Lung (tissue), 11 donors: ENCODE measurements at regions not wholly inside any gene's neighbourhood (a gene's known extent, or its start where the extent isn't known, plus 50 kb on each side); places are given as distances from the start of the nearest gene placed in this dataset.
A peak's percentile ranks its signal among the peaks of the same experiment; 100 is the strongest.

ENCODE experiments used
- ATAC-seq: fragments of 200-7000 bp; cut with Tn5 transposase; one replicate; pipeline ENCODE4 v1.9.1; 2020; ENCODE audit warnings: moderate number of reproducible peaks; ENCODE audit not compliant: insufficient read depth, low FRiP score
- DNase-seq, 3 donors: peaks; one replicate each; pipeline ENCODE4 v3.0.0-alpha.2; 2013 to 2017
- H3K27ac ChIP-seq, 2 donors: one replicate each; pipeline ENCODE4 v1.5.1; 2013; ENCODE audit warnings: mild to moderate bottlenecking in 2 of 2, moderate library complexity in 2 of 2, control low read depth in 1 of 2, inconsistent platforms in 1 of 2, low read depth in 1 of 2, low read length in 1 of 2
- H3K27me3 ChIP-seq, 3 donors: one replicate each; pipeline ENCODE4 v1.5.1; 2013; ENCODE audit warnings: low read length in 2 of 3; ENCODE audit not compliant: control insufficient read depth in 3 of 3, insufficient read depth in 3 of 3
- H3K36me3 ChIP-seq, 4 donors: one replicate each; pipeline ENCODE4 v1.5.1; 2013; ENCODE audit warnings: low read length in 4 of 4, mild to moderate bottlenecking in 1 of 4, moderate library complexity in 1 of 4; ENCODE audit not compliant: control insufficient read depth in 4 of 4, insufficient read depth in 4 of 4
- H3K4me1 ChIP-seq, 5 donors: one replicate each; pipeline ENCODE4 v1.5.1; 2013; ENCODE audit warnings: low read length in 5 of 5, mild to moderate bottlenecking in 2 of 5, moderate library complexity in 1 of 5; ENCODE audit not compliant: control insufficient read depth in 5 of 5, insufficient read depth in 5 of 5
- H3K4me3 ChIP-seq: one replicate; pipeline ENCODE4 v1.5.1; 2013; ENCODE audit warnings: mild to moderate bottlenecking, control low read depth, moderate library complexity
- H3K9ac ChIP-seq, 2 donors: one replicate each; pipeline ENCODE4 v1.5.1; 2013; ENCODE audit warnings: low read length in 2 of 2, control low read depth in 1 of 2; ENCODE audit not compliant: insufficient read depth in 1 of 2
- H3K9me3 ChIP-seq, 4 donors: one replicate each; pipeline ENCODE4 v1.5.1; 2013; ENCODE audit warnings: low read length in 3 of 4, mild to moderate bottlenecking in 1 of 4, moderate library complexity in 1 of 4; ENCODE audit not compliant: control insufficient read depth in 4 of 4, insufficient read depth in 3 of 4
- CTCF ChIP-seq: IDR thresholded peaks from 2 replicates; pipeline ENCODE4 v1.5.1; 2012; ENCODE audit warnings: mild to moderate bottlenecking; ENCODE audit errors: control extremely low read depth, extremely low read depth
- WGBS, 2 donors: extraction: QIAGEN DNeasy Blood & Tissue Kit; methylation state at CpG; one replicate each; pipeline ENCODE4 v1.1.7; 2013; 5-methylcytosine and 5-hydroxymethylcytosine counted together
- donor health status: control.
- donor health status: control.
- donor health status: Bipolar disorder and iron deficiency.
- donor health status: healthy.
- donor health status: DM: yes; HTN: yes; CAD: no.

GRCh38 chr7:94325122-94325475 lies 69.6 kb upstream of the COL1A2 start:
- ATAC-seq (no peak), DNase-seq (no peak)
- Histone ChIP-seq H3K27me3 (no peaks in the 10 kb centered on the region), H3K9me3 (peaks cover 0 to 9% (median 1%) of the 10 kb centered on the region in 4 donors), H3K4me1 (no peaks in the 10 kb centered on the region), H3K4me3 (no peak overlapping the region), H3K27ac (no peak overlapping the region), H3K9ac (no peak overlapping the region), H3K36me3 (no peaks in the 10 kb centered on the region)
- 92 to 93% methylated on average over 3 of the region's 3 CpGs for WGBS, 2 donors
- no peak for TF ChIP-seq CTCF

GRCh38 chr7:94330269-94331020 lies 64.2 kb upstream of the COL1A2 start:
- Histone ChIP-seq H3K9ac (no peak overlapping the region), H3K4me3 (no peak overlapping the region), H3K27ac (no peak overlapping the region), H3K9me3 (no peaks in the 10 kb centered on the region), H3K4me1 (peaks cover 0 to 5% (median 0%) of the 10 kb centered on the region in 5 donors), H3K36me3 (no peaks in the 10 kb centered on the region), H3K27me3 (no peaks in the 10 kb centered on the region)
- WGBS, 2 donors = 66 to 76% methylated on average over 7 of the region's 7 CpGs
- DNase-seq (peak in 1 of 3 donors; percentile 27), ATAC-seq (no peak)
- no peak for TF ChIP-seq CTCF

- H3K4me3 ChIP-seq = no peak overlapping the region
- no peaks in the 10 kb centered on the region for H3K27me3 ChIP-seq
- ATAC-seq (no peak), DNase-seq (no peak)
- H3K4me1 ChIP-seq = peaks cover 0 to 5% (median 0%) of the 10 kb centered on the region in 5 donors
- no peaks in the 10 kb centered on the region for H3K9me3 ChIP-seq
- no peak overlapping the region for H3K9ac ChIP-seq
- no peak overlapping the region for H3K27ac ChIP-seq
- no peaks in the 10 kb centered on the region for H3K36me3 ChIP-seq
- 89 to 90% methylated on average over 2 of the region's 2 CpGs for WGBS, 2 donors
- no peak for TF ChIP-seq CTCF
Measured at GRCh38 chr7:94332571-94332970, 62.1 kb upstream of the COL1A2 start.

- ATAC-seq (no peak), DNase-seq (no peak)
- no peak for TF ChIP-seq CTCF
- peaks cover 0 to 5% (median 0%) of the 10 kb centered on the region in 5 donors for H3K4me1 ChIP-seq
- no peaks in the 10 kb centered on the region for H3K27me3 ChIP-seq
- H3K9me3 ChIP-seq = no peaks in the 10 kb centered on the region
- no peak overlapping the region for H3K9ac ChIP-seq
- no peak overlapping the region for H3K4me3 ChIP-seq
- no peak overlapping the region for H3K27ac ChIP-seq
- H3K36me3 ChIP-seq = no peaks in the 10 kb centered on the region
Measured at GRCh38 chr7:94333810-94334209, 60.9 kb upstream of the COL1A2 start.
